ENCODE measurements at regions not wholly inside any gene's neighbourhood (a gene's known extent, or its start where the extent isn't known, plus 50 kb on each side); places are given as distances from the start of the nearest gene placed in this dataset.
"Not testable (repeated sequence)": the region's sequence is repeated elsewhere in the genome, so short reads cannot be mapped to it uniquely, and the experiment has no call there.

DNA sequence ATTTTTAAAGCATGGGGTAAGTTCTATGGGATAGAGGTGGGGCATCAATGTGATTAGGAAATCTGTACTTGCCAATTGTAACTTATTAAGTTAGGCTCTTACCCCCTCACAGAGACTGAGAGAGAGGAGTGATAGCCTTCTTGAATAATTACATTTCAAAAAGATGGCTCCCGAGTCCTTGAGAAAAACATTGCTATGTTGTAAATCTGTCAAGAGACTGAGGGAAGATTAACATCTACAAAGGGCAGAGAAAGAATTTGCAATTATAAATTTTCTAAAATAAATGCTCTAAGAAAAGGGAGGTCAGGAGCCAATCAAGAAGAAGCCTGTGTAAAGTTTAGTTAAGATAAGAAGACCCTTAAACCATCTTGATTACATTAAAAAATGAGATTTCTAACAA is 1570.8 kb downstream of the OLFM4 start:
- ATAC-seq, result no peak

DNA sequence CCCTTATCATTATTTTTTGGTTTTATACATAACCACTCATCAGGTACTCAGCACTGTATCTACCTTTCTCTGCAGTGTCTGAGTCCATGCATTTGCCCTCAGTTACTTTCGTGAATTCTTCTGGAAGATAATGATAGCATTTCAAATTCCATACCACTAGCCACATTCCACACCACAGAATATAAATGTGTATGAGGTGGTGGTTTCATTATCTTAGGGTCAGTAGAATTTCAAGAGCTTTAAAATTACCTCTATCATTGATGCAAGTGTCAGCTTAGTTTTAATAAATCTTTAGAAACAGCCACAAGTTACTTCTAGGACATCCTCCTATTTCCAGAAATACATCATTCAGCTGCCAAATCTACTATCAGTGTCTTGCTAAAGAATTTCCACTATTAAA is 1578.3 kb downstream of the OLFM4 start:
- ATAC-seq, result no peak

DNA sequence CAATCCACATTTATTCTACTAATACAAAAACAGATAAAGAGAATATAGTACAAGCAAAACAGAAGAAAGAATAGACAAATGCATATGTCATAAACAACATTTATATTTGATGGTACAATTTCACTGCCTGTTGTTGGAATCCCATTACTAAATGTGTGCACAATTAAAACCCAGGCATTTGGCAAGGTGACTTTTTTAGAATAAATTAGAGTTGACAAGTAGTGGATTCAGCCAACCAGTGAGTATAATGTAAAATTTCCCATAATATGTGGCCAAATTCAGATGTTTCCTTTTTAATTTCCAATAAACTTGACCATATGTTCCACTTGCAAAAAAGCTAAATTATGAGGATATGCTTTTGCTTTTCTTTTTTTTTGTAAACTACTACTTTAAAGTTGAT is 1578.8 kb downstream of the OLFM4 start:
- ATAC-seq, result no peak

DNA sequence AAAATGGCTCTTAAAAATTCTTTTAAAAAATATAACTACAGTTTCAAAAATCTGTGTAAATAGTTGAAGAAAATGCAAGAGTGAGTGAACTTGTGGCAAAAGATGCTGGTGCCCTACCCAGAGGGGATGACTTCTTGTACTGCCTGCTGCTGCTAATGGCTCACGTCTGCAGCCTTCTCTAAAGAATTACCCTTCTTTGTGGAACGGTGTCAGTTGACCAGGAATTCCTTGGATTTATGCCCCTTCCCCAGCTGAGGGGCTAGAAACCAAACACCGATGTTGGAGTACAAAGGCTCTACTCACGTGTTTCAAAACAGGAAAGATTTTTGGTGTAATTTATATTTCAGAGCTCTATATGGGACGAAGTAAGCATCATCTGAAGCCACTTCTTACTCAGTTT is 1582.8 kb downstream of the OLFM4 start:
- ATAC-seq, result no peak

DNA sequence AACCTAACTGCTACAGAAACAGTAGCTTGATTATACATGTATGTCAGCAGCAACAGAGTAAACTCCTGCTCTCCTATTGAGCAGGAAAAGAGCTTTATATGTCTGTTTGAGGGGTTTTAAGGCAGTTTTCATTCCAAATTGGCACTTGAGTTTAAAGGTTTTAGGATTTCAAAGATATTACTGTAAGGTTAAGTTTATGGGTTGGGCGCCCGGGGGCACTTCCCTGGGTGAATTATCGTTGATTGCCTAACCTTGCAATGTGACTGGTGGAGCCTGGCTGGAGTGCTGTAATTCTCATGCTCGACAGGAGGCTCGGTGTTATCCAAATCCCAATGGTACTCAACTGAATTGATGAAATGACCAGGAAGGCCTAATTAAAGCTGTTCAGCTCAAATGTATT is 1586.1 kb downstream of the OLFM4 start:
- ATAC-seq, result no peak

DNA sequence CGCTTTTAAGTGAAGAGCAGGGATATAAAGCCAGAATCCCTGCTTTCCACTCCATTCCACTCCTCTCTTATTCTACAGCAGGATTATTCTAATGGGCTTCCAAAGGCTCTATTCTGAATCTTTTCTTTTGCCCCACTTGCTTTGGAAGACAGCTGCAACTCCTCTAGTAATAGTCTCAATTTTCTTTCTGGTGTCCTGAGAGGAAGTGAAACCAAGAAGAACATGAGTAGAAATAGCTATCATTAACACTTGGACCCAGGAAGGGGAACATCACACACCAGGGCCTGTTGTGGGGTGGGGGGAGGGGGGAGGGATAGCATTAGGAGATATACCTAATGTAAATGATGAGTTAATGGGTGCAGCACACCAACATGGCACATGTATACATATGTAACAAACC is 1597.9 kb downstream of the OLFM4 start:
- not testable (repeated sequence) for ATAC-seq

DNA sequence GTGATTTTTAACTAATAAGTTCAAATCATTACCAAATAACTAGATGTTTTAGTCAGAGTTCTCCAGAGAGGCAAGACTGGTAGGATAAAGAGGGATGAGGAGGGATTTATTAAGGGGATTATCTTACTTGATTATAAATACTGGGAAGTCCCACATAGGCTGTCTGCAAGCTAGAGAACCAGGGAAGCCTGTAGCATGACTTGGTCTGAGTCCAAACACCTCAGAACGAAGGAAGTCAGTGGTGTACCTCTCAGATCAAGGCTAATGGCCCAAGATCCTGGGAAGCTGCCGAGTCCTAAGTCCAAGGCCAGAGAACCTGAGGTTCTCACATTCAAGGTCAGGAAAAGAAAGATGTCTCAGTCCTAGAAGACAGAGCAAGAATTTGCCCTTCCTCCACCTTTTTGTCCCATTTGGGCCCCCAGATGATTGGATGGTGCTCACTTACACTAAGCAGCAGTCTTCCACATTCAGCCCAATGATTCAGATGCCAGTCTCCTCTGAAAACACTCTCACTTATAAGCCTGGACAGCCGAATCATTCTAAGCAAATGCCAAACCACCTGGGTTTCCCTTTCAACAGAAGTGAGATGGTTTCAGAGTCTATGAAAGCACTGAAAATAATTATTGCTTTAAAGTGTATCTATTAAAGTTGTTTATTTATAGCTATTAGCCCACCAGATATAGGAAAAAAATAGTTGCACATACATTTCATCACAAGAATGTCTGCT is 1599.2 kb downstream of the OLFM4 start:
- ATAC-seq, result no peak

DNA sequence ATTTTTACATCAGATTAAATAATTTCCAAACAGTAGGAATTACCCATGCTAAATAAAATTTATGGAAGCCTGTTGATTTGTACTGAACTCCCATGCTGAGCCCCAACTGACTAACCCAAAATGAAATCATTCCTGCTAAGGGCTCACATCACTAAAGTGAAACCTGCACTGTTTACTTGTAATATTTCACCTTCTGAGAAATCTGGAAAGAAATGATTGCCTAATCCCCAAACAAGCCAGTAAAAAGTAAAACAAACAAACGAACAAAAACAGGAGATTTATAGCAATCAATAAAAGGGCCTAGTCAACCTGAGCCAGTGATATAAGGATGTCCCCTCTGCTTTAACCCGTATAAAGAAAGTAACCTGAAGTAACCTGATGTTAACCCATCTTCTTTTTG is 1599.8 kb downstream of the OLFM4 start:
- ATAC-seq, result no peak

DNA sequence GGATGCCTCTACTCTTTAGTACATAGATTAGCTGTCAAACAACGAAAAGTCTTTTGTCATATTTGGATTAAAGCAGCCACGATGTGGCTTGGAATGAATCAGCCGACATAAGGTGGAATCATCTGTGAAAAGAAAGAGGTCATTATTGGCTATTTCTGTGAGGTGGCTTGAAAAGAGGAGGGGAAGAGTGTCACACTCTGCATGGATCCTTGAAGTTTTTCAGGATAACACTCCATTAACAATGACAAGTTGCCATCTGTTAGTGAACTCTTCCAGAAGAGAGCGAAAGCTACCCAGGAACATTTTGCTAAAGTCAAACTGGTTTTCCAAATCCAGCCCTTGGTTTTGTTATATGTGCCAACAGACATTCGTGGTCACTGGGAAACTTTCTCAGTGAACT is 1604.8 kb downstream of the OLFM4 start:
- no peak for ATAC-seq

DNA sequence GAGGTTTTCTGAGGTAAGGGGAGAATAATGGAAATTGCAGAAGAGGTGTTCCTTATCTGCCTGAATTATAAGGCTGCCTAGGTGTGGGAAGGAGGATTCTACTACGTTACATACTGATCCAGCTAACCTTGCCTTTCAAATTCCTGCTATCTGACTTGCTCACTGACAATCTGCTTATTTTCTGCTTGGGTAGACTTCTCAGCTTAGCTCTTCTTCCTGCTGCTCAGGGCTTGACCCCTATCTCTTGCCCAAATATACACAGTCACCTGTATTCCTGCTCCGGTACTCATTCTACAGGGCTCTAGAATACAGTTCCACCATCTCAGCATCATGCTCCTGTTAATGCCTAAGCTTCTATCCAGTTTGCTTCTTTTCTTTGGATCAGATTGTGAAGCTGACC is 1607.6 kb downstream of the OLFM4 start:
- no peak for ATAC-seq

DNA sequence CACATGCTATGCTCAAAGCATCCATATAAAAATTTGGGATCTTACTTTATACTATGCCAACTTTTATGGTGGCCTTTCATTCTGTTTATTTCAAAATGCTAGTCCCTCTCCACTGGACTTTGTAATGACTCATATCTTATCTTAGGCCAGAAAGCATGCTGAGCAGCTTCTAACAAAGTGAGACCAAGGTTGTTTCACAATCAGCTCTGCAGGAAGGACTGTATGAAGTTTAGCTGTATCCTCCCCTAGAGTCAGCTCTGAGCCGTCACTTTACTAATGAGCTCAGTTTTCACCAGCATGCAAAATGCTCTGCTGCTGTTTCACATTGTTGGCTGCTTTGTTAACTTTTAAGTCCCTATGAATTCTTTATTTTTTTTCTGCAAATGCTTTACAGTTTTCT is 1608.8 kb downstream of the OLFM4 start:
- ATAC-seq, result no peak

DNA sequence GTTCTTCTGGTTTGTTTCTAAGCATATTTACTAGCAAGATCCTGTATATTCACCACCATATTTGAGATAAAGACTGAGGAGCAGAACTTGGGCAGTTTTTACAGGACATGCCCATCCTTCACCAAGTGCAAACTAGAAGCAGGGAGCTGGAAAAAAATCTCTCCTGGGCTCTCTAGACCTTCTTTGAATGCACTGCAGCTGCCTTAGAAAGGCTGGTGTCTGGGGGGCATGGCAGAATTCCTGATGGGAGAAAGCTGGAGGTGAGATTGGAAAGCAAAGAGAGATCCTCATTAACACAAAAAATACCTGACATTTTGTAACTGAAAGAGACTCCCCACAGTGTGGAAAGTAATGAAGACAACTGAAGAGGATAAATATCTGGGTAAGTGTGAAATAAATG is 1612.1 kb downstream of the OLFM4 start:
- ATAC-seq, result no peak

DNA sequence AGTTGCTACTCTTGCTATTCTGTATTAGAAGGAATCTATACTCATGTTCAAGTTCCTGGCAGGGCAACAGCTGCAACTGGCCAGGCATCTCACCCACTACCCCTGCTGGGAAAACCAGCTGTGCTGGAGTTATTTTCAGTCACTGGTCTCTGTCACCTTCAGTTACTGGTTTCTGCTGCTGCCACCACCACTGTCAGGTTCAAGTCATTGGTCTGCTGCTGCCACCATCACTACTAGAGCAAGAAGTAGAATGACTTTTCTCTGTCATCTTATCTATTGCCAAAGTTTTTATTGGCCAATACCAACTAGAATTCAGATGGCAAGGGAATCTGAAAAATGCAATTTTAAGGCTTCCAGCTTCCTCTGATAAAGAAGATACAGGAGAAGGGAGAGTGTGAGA is 1615.2 kb downstream of the OLFM4 start:
- no peak for ATAC-seq

DNA sequence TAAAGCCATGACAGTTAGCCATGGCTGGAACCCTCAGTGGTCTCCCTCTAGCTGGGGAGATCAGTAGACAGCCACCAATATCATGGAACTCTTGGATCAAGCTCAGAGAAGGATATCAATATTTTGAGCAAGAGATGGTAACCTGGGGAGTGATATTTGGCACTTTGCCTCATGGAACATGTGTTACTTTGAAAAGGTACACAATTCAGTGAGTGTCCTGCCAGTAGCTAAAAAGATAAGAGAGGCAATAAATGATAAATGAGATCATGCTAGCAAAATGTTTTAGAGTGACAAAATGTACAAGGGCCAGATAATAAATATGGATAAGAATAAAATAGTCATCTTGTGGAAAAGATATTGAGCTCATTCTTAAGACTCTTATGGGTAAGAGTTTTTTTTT is 1618.7 kb downstream of the OLFM4 start:
- ATAC-seq, result no peak

DNA sequence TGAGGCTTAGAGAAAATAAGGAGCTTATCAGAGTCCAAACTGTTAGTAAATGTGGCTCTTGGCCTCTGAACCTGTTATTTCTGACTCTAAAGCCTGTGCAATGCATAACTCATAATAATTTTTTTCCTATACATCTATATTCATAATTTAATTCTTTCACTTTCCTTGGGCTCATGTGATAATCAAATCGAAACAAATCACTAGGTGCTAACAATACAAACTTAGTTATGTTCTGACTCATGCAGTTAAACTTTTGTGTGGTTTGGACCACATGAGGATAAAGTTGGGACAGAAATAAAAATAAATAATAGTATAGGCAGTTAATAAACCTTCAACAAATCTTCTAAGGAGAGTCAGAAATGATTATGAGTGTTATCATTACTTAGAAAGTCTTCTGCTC is 1629.0 kb downstream of the OLFM4 start:
- ATAC-seq, result no peak

DNA sequence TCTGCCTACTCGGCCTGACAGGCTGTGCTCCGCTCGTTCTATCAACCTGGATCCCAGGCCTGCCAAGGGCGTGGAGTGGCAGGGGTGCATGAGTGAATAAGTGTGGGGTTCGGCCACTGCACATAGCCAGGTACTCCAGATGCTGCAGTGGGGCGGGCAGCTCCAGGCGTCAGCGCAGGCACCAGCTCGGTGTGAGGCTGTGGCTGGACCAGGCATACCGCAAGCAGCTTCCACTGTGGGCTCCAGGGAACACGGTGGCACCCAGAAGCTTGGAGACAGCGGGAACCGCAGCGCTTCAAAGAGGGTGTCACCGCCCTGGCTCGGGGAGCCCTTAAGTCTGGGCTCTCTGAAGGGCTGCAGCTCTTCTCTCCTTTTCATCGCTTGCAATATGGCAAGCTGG is 1630.2 kb downstream of the OLFM4 start:
- ATAC-seq, result no peak

DNA sequence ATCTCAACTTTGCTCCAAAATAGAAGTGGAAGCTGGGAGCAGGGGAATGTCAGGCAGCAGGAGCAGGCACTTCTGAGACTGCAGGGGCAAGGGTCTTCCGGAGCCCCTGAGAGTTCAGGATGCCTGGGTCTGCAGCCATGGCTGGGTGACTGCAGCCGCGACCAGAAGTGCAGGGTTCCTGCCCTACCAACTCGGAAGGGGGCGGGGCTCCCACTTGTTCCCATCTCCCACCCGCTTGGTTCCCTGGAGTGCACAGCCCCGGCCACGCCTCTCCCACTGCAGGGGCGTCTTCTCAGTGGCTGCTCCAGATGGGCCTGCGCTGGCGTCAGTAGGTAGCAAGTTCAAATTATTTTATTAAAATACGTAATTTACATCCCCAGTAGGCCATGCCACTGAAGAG is 1631.7 kb downstream of the OLFM4 start:
- ATAC-seq, result no peak

DNA sequence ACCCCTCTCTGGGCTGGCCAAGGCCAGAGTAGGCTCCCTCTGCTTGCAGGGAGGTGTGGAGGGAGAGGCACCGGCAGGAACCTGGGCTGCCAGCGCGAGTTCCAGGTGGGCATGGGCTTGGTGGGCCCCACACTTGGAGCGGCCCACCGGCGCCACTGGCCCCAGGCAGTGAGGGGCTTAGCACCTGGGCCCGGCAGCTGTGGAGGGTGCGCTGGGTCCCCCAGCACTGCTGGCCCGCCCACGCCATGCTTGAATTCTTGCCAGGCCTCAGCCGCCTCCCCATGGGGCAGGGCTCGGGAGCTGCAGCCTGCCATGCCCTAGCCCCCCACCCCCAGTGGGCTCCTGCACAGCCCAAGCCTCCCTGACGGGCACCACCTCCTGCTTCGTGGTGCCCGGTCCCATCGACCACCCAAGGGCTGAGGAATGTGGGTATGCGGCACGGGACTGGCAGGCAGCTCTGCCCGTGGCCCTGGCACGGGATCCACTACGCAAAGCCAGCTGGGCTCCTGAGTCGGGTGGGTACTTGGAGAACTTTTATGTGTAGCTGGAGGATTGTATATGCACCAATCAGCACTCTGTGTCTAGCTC is 1648.0 kb downstream of the OLFM4 start:
- no peak for ATAC-seq

DNA sequence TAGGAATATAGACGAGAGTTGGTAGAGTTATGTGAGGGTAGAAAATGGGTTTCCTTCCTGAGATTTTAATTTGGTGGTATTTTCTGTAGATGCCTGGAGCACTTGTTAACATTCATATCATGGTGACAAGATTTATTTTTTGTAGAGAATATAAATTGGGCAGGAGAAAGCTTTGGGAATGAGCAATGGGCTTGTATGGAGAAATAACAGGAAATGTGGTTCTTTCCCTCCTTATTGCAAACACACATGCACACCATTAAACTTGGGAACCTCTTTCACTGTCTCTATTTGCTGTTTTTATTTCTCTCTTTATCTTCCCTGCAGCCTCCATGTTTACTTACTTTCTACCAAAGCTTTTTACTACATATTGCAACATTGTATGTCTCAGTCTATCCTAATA is 1653.6 kb downstream of the OLFM4 start:
- ATAC-seq, result no peak

DNA sequence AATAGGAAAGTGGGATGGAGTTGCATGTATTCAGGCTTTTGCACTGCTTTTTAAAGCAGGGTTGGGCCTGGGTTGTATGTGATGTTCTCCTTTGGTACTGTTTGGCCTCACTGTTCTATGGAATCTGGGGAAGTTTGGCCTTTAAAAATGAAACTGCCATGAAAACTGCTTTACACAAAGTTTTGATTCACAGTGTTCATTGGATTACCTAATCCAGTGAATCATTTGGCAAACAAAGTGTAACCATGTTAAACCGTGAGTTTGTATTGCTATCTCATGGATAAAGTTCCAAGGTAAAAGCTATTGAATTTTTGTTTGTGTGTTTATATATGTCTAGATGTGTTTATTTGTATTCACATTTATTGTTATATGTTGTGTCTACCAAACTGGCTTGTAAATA is 1658.6 kb downstream of the OLFM4 start:
- ATAC-seq, result no peak

DNA sequence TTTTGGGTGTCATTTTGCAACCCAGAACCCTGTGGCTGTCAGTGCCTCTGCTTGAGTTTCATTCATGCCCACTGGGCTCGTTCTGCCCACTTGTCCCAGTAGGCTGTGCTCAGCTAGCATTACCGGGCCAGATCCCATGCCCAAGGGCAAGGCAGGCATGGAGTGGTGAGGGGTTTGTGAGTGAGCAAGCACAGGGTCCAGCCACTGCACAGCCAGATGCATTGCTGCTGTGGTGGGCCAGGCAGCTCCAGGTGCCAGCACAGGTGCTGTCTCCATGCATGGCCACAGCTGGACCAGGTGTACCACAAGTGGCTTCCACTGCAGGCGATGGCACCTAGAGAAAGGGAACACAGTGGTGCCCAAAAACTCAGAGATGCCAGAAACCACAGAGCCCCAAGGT is 1671.2 kb downstream of the OLFM4 start:
- no peak for ATAC-seq

DNA sequence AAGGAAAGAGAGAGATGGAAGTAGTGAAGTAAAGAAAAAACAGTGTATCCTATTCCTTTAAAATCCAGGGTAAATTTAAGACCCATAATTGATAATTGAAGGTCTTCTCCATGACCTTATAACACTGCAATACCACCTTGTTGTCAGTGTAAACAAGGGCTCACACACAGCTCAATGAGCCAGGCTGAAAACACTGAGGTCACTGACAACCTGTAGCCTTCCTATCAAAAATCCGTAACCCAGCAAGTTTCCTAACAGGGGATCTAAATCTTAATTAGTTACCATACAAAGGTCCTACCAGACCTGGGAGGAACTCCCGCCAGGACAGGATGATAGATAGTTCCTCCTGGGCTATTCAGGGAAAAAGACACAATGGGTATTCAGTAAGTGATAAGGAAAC is 1677.1 kb downstream of the OLFM4 start:
- no peak for ATAC-seq

DNA sequence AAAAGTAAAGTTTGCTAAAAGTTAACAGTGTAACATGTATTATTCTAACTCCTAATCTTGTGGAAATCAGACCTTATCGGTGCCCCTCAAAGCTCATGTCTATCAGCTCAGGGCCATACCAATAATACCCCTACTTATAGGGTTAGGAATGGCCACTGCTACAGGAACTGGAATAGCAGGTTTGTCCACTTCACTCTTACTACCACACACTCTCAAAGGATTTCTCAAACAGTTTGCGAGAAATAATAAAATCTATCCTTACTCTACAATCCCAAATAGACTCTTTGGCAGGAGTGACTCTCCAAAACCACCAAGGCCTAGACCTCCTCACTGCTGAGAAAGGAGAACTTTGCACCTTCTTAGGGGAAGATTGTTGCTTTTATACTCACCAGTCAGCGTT is 1677.7 kb downstream of the OLFM4 start:
- ATAC-seq, result no peak

DNA sequence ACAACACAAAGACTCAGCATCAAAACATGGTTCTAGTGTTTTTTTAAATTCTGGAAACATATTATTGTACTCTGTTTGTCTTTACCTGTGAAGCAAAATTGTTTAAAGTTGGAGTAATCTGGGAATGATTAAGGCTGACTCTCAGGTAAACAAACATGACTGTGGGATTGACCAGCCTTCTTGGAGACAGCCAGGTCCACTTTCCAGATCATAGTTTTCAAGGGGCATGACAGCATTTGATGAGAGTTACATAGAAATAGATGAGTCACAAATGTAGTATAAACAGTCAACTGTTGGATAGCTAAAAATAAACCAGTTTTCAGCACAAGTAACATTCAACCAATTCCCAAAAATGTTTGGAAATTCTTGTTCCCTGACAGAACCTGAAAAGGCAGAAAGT is 1680.9 kb downstream of the OLFM4 start:
- no peak for ATAC-seq

DNA sequence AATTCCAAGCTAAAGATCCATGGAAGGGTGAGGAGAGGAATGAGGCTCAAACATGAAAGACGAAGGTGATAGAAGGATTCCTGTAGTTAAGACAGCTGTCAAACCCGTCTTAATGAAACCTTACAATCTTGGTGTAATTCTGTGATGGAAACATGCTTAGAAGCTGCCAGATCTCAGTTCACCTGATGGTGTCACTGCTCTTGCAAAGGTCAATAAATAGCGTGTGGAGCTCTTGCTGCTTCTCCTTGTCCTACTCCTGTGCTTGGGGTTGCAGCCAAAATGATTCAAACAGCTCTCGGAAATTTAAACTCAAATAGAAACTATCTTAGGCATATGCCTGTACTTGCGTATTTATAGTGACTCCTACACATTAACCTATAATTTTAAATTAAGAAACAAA is 1705.0 kb downstream of the OLFM4 start:
- ATAC-seq, result peak; percentile 60
